ENCODE measurements at regions not wholly inside any gene's neighbourhood (a gene's known extent, or its start where the extent isn't known, plus 50 kb on each side); places are given as distances from the start of the nearest gene placed in this dataset.

DNA sequence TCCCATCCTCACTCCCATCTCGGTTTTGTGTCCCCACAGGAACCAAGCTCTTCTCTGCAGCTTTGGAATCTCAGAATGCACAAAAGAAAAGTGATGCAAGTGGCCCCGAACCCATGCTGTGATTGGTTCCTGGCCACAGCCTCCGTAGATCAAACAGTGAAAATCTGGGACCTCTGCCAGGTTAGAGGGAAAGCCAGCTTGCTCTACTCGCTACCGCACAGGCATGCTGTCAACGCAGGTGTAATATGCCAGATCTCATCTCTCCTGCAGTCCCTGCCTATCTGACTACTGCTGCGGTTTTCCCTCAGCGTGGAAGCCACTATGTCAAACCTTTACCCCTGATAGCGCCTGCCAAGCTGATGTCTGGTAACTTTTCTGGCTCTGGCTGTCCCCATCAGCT lies 200.5 kb upstream of the LRRC4C start:
- TF ChIP-seq, protein P1, sequence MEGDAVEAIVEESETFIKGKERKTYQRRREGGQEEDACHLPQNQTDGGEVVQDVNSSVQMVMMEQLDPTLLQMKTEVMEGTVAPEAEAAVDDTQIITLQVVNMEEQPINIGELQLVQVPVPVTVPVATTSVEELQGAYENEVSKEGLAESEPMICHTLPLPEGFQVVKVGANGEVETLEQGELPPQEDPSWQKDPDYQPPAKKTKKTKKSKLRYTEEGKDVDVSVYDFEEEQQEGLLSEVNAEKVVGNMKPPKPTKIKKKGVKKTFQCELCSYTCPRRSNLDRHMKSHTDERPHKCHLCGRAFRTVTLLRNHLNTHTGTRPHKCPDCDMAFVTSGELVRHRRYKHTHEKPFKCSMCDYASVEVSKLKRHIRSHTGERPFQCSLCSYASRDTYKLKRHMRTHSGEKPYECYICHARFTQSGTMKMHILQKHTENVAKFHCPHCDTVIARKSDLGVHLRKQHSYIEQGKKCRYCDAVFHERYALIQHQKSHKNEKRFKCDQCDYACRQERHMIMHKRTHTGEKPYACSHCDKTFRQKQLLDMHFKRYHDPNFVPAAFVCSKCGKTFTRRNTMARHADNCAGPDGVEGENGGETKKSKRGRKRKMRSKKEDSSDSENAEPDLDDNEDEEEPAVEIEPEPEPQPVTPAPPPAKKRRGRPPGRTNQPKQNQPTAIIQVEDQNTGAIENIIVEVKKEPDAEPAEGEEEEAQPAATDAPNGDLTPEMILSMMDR (IDR thresholded peaks at IDR 0.05) = no peak
- WGBS (ENCODE audit: insufficient coverage) = 86% methylated on average over 6 of the region's 9 CpGs
- intact Hi-C loops (cut with micrococcal nuclease) = no loop called here
- Histone ChIP-seq H3K79me2 (ENCODE audit: insufficient read depth, low read length) (no peaks in the 10 kb centered on the region), H3K36me3 (replicated peaks in 1 of 2; ENCODE audit: control insufficient read depth in 1 of 2, insufficient read depth in 2 of 2, low read length in 2 of 2) (no peaks in the 10 kb centered on the region), H2AFZ (ENCODE audit: insufficient read depth, low read depth, low read length, poor library complexity, severe bottlenecking) (no peak overlapping the region), H3K27me3 (ENCODE audit: control insufficient read depth in 2 of 2, insufficient read depth in 2 of 2, low read length in 2 of 2) (no peaks in the 10 kb centered on the region), H4K20me1 (ENCODE audit: insufficient read depth, low read length) (no peaks in the 10 kb centered on the region), H3K9ac (ENCODE audit: insufficient read depth, low read length, poor library complexity, severe bottlenecking) (no peak overlapping the region), H3K9me3 (replicated peaks in 1 of 2; ENCODE audit: control insufficient read depth in 1 of 2, insufficient read depth in 1 of 2, low read length in 2 of 2) (peaks cover 7 to 11% of the 10 kb centered on the region in 2 donors), H3K4me2 (replicated peaks; ENCODE audit: extremely low read depth, low read length, poor library complexity, severe bottlenecking) (no peak overlapping the region), H3K4me1 (ENCODE audit: control insufficient read depth in 1 of 2, insufficient read depth in 2 of 2, low read length in 2 of 2) (no peaks in the 10 kb centered on the region), H3K4me3 (replicated peaks in 1 of 3; ENCODE audit: low read depth in 2 of 3, low read length in 3 of 3) (no peak overlapping the region), H3K27ac (ENCODE audit: low read depth in 1 of 2, low read length in 2 of 2) (no peak overlapping the region)
- Mint-ChIP-seq H3K27me3 (ENCODE audit: low read depth in 3 of 3) (no peaks in the 10 kb centered on the region), H3K4me3 (no peak overlapping the region), H3K27ac (no peak overlapping the region), H3K4me1 (no peaks in the 10 kb centered on the region), H3K36me3 (no peaks in the 10 kb centered on the region), H3K9me3 (peaks cover 0 to 9% (median 4%) of the 10 kb centered on the region in 7 donors)
- DNase-seq = no peak

- Histone ChIP-seq H2AFZ (ENCODE audit: insufficient read depth, low read depth, low read length, poor library complexity, severe bottlenecking) (no peak overlapping the region), H3K9ac (ENCODE audit: insufficient read depth, low read length, poor library complexity, severe bottlenecking) (no peak overlapping the region), H3K79me2 (ENCODE audit: insufficient read depth, low read length) (no peaks in the 10 kb centered on the region), H4K20me1 (ENCODE audit: insufficient read depth, low read length) (no peaks in the 10 kb centered on the region), H3K4me3 (replicated peaks in 1 of 3; ENCODE audit: low read depth in 2 of 3, low read length in 3 of 3) (no peak overlapping the region), H3K27me3 (ENCODE audit: control insufficient read depth in 2 of 2, insufficient read depth in 2 of 2, low read length in 2 of 2) (no peaks in the 10 kb centered on the region), H3K4me2 (replicated peaks; ENCODE audit: extremely low read depth, low read length, poor library complexity, severe bottlenecking) (no peak overlapping the region), H3K27ac (ENCODE audit: low read depth in 1 of 2, low read length in 2 of 2) (no peak overlapping the region), H3K36me3 (replicated peaks in 1 of 2; ENCODE audit: control insufficient read depth in 1 of 2, insufficient read depth in 2 of 2, low read length in 2 of 2) (no peaks in the 10 kb centered on the region), H3K9me3 (replicated peaks in 1 of 2; ENCODE audit: control insufficient read depth in 1 of 2, insufficient read depth in 1 of 2, low read length in 2 of 2) (peaks cover 7 to 11% of the 10 kb centered on the region in 2 donors), H3K4me1 (ENCODE audit: control insufficient read depth in 1 of 2, insufficient read depth in 2 of 2, low read length in 2 of 2) (no peaks in the 10 kb centered on the region)
- Mint-ChIP-seq H3K4me1 (no peaks in the 10 kb centered on the region), H3K27me3 (ENCODE audit: low read depth in 3 of 3) (no peaks in the 10 kb centered on the region), H3K9me3 (peaks cover 0 to 9% (median 4%) of the 10 kb centered on the region in 7 donors), H3K36me3 (no peaks in the 10 kb centered on the region), H3K4me3 (no peak overlapping the region), H3K27ac (no peak overlapping the region)
- no peak for DNase-seq
- intact Hi-C loops (cut with micrococcal nuclease) = no loop called here
- TF ChIP-seq, protein P1 (IDR thresholded peaks at IDR 0.05) = no peak
- WGBS (ENCODE audit: insufficient coverage) = no CpG with 5 or more reads among the region's 8 CpGs
Measured at GRCh38 chr11:41660585-41660984, 201.1 kb upstream of the LRRC4C start.
